ENCODE measurements at regions not wholly inside any gene's neighbourhood (a gene's known extent, or its start where the extent isn't known, plus 50 kb on each side); places are given as distances from the start of the nearest gene placed in this dataset.

DNA sequence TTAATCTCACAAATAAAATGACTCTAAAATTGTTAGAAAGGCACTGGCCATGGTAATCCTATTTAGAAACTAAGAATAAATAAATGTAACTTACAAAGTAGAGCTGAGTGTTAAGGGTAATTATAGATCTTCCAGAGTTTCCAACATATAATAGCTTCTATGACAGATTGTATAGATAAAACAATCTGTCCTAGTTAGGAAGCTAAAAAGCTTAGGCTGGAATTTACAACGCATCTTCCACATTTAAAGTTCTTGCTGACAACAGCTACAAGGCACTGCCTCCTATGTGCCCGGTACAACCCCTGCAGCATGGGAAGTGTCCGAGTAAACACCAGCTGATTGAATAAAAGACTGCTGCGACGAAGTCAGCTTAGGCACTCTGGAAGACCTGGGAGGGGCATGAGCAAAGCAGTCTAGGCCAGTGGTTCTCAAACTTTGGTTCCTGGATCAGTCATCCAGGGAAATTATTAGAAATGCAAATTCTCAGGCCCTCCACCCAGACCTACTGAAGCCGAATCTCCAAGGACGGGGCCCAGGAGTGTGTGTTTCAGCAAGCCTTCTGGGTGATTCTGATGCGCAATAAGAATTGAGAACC is 635.6 kb upstream of the TBX3 start:
- no peaks in the 10 kb centered on the region for H3K36me3 ChIP-seq (replicated peaks in 1 of 2; ENCODE audit: insufficient read depth in 1 of 2, low read depth in 2 of 2)
- H3K4me1 ChIP-seq = no peaks in the 10 kb centered on the region
- DNase-seq (no peak), ATAC-seq (no peak)
- WGBS, 2 donors = 60 to 67% methylated on average over 8 of the region's 8 CpGs
- no peaks in the 10 kb centered on the region for H3K27me3 ChIP-seq
- no peaks in the 10 kb centered on the region for H3K9me3 ChIP-seq
- TF ChIP-seq POLR2A (IDR thresholded peaks at IDR 0.05) = no peak
- TF ChIP-seq, protein P1, sequence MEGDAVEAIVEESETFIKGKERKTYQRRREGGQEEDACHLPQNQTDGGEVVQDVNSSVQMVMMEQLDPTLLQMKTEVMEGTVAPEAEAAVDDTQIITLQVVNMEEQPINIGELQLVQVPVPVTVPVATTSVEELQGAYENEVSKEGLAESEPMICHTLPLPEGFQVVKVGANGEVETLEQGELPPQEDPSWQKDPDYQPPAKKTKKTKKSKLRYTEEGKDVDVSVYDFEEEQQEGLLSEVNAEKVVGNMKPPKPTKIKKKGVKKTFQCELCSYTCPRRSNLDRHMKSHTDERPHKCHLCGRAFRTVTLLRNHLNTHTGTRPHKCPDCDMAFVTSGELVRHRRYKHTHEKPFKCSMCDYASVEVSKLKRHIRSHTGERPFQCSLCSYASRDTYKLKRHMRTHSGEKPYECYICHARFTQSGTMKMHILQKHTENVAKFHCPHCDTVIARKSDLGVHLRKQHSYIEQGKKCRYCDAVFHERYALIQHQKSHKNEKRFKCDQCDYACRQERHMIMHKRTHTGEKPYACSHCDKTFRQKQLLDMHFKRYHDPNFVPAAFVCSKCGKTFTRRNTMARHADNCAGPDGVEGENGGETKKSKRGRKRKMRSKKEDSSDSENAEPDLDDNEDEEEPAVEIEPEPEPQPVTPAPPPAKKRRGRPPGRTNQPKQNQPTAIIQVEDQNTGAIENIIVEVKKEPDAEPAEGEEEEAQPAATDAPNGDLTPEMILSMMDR (IDR thresholded peaks at IDR 0.05) = no peak
- intact Hi-C loops (cut with DNase I) = no loop called here
- H3K27ac ChIP-seq = no peak overlapping the region
- H3K4me3 ChIP-seq = no peak overlapping the region

DNA sequence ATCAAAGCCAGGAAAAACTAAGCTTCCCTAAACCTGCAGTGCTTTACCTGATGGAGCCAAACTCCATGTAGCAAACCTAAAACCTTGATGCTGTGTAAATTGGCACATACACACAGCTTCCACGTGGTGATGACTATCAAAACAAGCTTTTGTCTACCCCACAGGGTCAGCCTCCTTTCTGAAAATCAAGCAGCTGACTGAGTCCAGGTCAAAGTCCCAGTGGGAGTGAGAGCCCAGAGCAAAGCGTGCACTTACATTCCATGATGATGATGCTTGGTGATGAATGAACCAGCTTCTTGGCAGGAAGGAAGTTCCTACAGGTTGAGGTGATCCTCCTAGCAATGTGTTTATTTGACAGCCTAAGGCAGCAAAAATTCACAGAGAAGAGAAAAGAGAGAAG is 630.0 kb upstream of the TBX3 start:
- Histone ChIP-seq H3K4me1 (no peaks in the 10 kb centered on the region), H3K4me3 (no peak overlapping the region), H3K27me3 (no peaks in the 10 kb centered on the region), H3K27ac (no peak overlapping the region), H3K9me3 (no peaks in the 10 kb centered on the region), H3K36me3 (replicated peaks in 1 of 2; ENCODE audit: insufficient read depth in 1 of 2, low read depth in 2 of 2) (no peaks in the 10 kb centered on the region)
- intact Hi-C loops (cut with DNase I) = no loop called here
- no peak for DNase-seq
- no peak for TF ChIP-seq POLR2A (IDR thresholded peaks at IDR 0.05)
- TF ChIP-seq, protein P1 (IDR thresholded peaks at IDR 0.05) = no peak
- ATAC-seq = no peak
- WGBS, 2 donors = 28 to 33% methylated on average over 2 of the region's 2 CpGs

DNA sequence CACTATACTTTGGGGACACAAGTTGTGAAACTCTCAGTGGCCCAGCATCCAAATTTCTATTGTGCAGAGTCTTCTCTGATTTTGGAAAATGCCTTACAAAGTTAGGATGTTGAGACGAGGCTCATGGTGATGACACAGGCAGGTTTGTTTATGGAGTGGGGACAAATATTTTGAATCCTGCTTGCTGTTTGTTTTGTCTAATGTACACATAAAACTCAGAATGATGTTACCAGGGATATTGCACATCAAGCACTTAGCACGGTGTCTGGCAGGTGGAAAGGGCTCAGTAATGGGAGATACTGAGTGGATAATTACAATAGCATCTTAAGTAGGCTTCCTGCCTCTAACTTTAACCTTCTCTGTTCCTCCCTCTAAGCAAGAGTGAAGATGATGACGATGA is 628.9 kb upstream of the TBX3 start:
- ATAC-seq = no peak
- Histone ChIP-seq H3K4me1 (no peaks in the 10 kb centered on the region), H3K9me3 (no peaks in the 10 kb centered on the region), H3K4me3 (no peak overlapping the region), H3K27ac (no peak overlapping the region), H3K36me3 (replicated peaks in 1 of 2; ENCODE audit: insufficient read depth in 1 of 2, low read depth in 2 of 2) (no peaks in the 10 kb centered on the region), H3K27me3 (no peaks in the 10 kb centered on the region)
- DNase-seq = no peak
- TF ChIP-seq POLR2A (IDR thresholded peaks at IDR 0.05) = no peak
- TF ChIP-seq, protein P1 (IDR thresholded peaks at IDR 0.05) = no peak
- intact Hi-C loops (cut with DNase I) = no loop called here
- 44 to 49% methylated on average over 3 of the region's 3 CpGs for WGBS, 2 donors

DNA sequence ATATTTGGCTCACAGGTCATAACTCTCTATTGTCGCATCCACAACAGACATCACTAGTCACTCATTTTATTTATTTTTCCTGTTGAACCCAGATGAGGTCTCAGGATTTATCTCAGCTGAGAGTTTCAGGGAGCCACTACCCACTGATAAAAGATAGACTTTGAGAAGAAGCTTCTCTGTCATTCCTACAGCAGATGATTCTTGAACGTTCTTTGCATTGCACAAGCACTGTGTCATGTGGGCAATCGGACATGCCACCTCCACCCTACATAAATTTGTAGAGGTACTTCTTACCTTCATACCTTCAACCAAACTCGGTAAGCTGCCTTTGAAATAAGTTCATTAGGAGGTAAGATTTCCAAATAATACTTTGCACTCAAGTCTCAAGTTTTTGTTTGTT is 627.9 kb upstream of the TBX3 start:
- no peak for TF ChIP-seq POLR2A (IDR thresholded peaks at IDR 0.05)
- TF ChIP-seq, protein P1 (IDR thresholded peaks at IDR 0.05) = no peak
- ATAC-seq = no peak
- 63 to 74% methylated on average over 4 of the region's 4 CpGs for WGBS, 2 donors
- H3K4me1 ChIP-seq = no peaks in the 10 kb centered on the region
- H3K4me3 ChIP-seq = no peak overlapping the region
- H3K36me3 ChIP-seq (replicated peaks in 1 of 2; ENCODE audit: insufficient read depth in 1 of 2, low read depth in 2 of 2) = no peaks in the 10 kb centered on the region
- intact Hi-C loops (cut with DNase I) = no loop called here
- no peak overlapping the region for H3K27ac ChIP-seq
- no peak for DNase-seq
- no peaks in the 10 kb centered on the region for H3K9me3 ChIP-seq
- no peaks in the 10 kb centered on the region for H3K27me3 ChIP-seq

DNA sequence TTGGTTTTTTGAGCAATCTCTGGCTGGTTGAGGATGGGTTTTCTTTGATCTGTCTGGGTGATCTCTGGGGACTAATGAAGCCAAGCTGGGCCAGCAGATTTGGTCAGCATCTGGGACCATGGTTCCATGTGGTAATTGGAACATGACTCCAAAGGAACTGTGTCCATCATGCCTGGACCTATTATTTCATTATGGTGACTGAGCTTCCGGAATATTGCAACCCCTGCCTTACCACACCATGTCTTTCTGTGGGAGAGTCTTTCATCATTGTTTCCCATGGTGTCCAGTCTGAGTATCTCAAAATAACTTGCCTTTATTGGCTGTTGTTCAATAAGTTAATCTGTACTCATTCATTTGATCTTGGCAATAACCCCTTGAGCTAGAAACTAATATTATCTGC is 624.9 kb upstream of the TBX3 start:
- H3K27ac ChIP-seq = no peak overlapping the region
- TF ChIP-seq, protein P1 (IDR thresholded peaks at IDR 0.05) = no peak
- no peak for TF ChIP-seq POLR2A (IDR thresholded peaks at IDR 0.05)
- 80 to 86% methylated on average over 1 of the region's 1 CpG for WGBS, 2 donors
- H3K4me3 ChIP-seq = no peak overlapping the region
- H3K9me3 ChIP-seq = no peaks in the 10 kb centered on the region
- intact Hi-C loops (cut with DNase I) = no loop called here
- no peak for DNase-seq
- no peak for ATAC-seq
- no peaks in the 10 kb centered on the region for H3K27me3 ChIP-seq
- no peaks in the 10 kb centered on the region for H3K36me3 ChIP-seq (replicated peaks in 1 of 2; ENCODE audit: insufficient read depth in 1 of 2, low read depth in 2 of 2)
- H3K4me1 ChIP-seq = no peaks in the 10 kb centered on the region
